H7 (cell line): ENCODE measurements at regions not wholly inside any gene's neighbourhood (a gene's known extent, or its start where the extent isn't known, plus 50 kb on each side); places are given as distances from the start of the nearest gene placed in this dataset.

Experiments
- DNase-seq: peaks from one replicate; pipeline ENCODE4 v3.0.0; 2012
- H3K27me3 ChIP-seq: 2 replicates; pipeline ENCODE4 v1.6.0; 2011; ENCODE audit warnings: mild to moderate bottlenecking, low read length; ENCODE audit not compliant: control insufficient read depth, insufficient read depth
- H3K36me3 ChIP-seq: replicated peaks from 2 replicates; pipeline ENCODE4 v1.5.1; 2011; ENCODE audit warnings: low read length; ENCODE audit not compliant: control insufficient read depth, insufficient read depth
- H3K4me3 ChIP-seq: 2 replicates; pipeline ENCODE4 v1.5.1; 2011; ENCODE audit warnings: low read depth, mild to moderate bottlenecking, control low read depth, low read length, moderate library complexity; ENCODE audit not compliant: insufficient read depth

GRCh38 chr4:27289704-27290103, 429.1 kb downstream of the STIM2 start:
- Histone ChIP-seq H3K4me3 (no peak overlapping the region), H3K36me3 (no peaks in the 10 kb centered on the region), H3K27me3 (no peaks in the 10 kb centered on the region)
- no peak for DNase-seq

GRCh38 chr4:27293831-27294230, 433.2 kb downstream of the STIM2 start:
- Histone ChIP-seq H3K4me3 (no peak overlapping the region), H3K36me3 (no peaks in the 10 kb centered on the region), H3K27me3 (no peaks in the 10 kb centered on the region)
- DNase-seq, result no peak

- Histone ChIP-seq H3K27me3 (no peaks in the 10 kb centered on the region), H3K36me3 (no peaks in the 10 kb centered on the region), H3K4me3 (no peak overlapping the region)
- no peak for DNase-seq
These were observed 444.1 kb downstream of the STIM2 start for GRCh38 chr4:27304751-27305150.

GRCh38 chr4:27305246-27305645, 444.6 kb downstream of the STIM2 start:
- no peak overlapping the region for H3K4me3 ChIP-seq
- H3K27me3 ChIP-seq, result no peaks in the 10 kb centered on the region
- no peak for DNase-seq
- no peaks in the 10 kb centered on the region for H3K36me3 ChIP-seq

GRCh38 chr4:27308379-27308778, 447.7 kb downstream of the STIM2 start:
- H3K27me3 ChIP-seq, result no peaks in the 10 kb centered on the region
- H3K4me3 ChIP-seq, result no peak overlapping the region
- H3K36me3 ChIP-seq, result no peaks in the 10 kb centered on the region
- DNase-seq, result no peak

GRCh38 chr4:27315625-27316024, 455.0 kb downstream of the STIM2 start:
- H3K36me3 ChIP-seq, result no peaks in the 10 kb centered on the region
- no peak for DNase-seq
- no peak overlapping the region for H3K4me3 ChIP-seq
- no peaks in the 10 kb centered on the region for H3K27me3 ChIP-seq

GRCh38 chr4:27316176-27316575, 455.5 kb downstream of the STIM2 start:
- Histone ChIP-seq H3K27me3 (no peaks in the 10 kb centered on the region), H3K36me3 (no peaks in the 10 kb centered on the region), H3K4me3 (no peak overlapping the region)
- DNase-seq, result no peak

- Histone ChIP-seq H3K4me3 (no peak overlapping the region), H3K27me3 (no peaks in the 10 kb centered on the region), H3K36me3 (no peaks in the 10 kb centered on the region)
- peak; percentile 47 for DNase-seq
These were observed 458.1 kb downstream of the STIM2 start for GRCh38 chr4:27318740-27319139.

- H3K36me3 ChIP-seq, result no peaks in the 10 kb centered on the region
- H3K27me3 ChIP-seq, result no peaks in the 10 kb centered on the region
- H3K4me3 ChIP-seq, result no peak overlapping the region
- no peak for DNase-seq
These were observed 466.4 kb downstream of the STIM2 start for GRCh38 chr4:27326991-27327390.

- no peaks in the 10 kb centered on the region for H3K36me3 ChIP-seq
- no peaks in the 10 kb centered on the region for H3K27me3 ChIP-seq
- DNase-seq, result no peak
- H3K4me3 ChIP-seq, result no peak overlapping the region
These were observed 467.0 kb downstream of the STIM2 start for GRCh38 chr4:27327421-27328181.

- DNase-seq, result no peak
- Histone ChIP-seq H3K4me3 (no peak overlapping the region), H3K36me3 (no peaks in the 10 kb centered on the region), H3K27me3 (no peaks in the 10 kb centered on the region)
These were observed 477.9 kb downstream of the STIM2 start for GRCh38 chr4:27338530-27338929.

- H3K4me3 ChIP-seq, result no peak overlapping the region
- no peak for DNase-seq
- no peaks in the 10 kb centered on the region for H3K27me3 ChIP-seq
- H3K36me3 ChIP-seq, result no peaks in the 10 kb centered on the region
These were observed 482.8 kb downstream of the STIM2 start for GRCh38 chr4:27343411-27343810.

GRCh38 chr4:27350161-27350560, 489.5 kb downstream of the STIM2 start:
- Histone ChIP-seq H3K4me3 (no peak overlapping the region), H3K27me3 (no peaks in the 10 kb centered on the region), H3K36me3 (no peaks in the 10 kb centered on the region)
- no peak for DNase-seq

- Histone ChIP-seq H3K27me3 (no peaks in the 10 kb centered on the region), H3K36me3 (no peaks in the 10 kb centered on the region), H3K4me3 (no peak overlapping the region)
- peak; percentile 9 for DNase-seq
These were observed 496.6 kb downstream of the STIM2 start for GRCh38 chr4:27357283-27357682.

GRCh38 chr4:27358269-27358668, 497.6 kb downstream of the STIM2 start:
- H3K4me3 ChIP-seq, result no peak overlapping the region
- no peak for DNase-seq
- H3K36me3 ChIP-seq, result no peaks in the 10 kb centered on the region
- H3K27me3 ChIP-seq, result no peaks in the 10 kb centered on the region

GRCh38 chr4:27360131-27360530, 499.5 kb downstream of the STIM2 start:
- DNase-seq, result no peak
- Histone ChIP-seq H3K36me3 (no peaks in the 10 kb centered on the region), H3K27me3 (no peaks in the 10 kb centered on the region), H3K4me3 (no peak overlapping the region)
